Mesenchymal stem cell (in vitro differentiated cells and primary cell): ENCODE measurements at regions not wholly inside any gene's neighbourhood (a gene's known extent, or its start where the extent isn't known, plus 50 kb on each side); places are given as distances from the start of the nearest gene placed in this dataset.

Experiments
- DNase-seq: peaks from one replicate; pipeline ENCODE4 v3.0.0-alpha.2; 2013
- H2AFZ ChIP-seq: one replicate; pipeline ENCODE4 v1.6.1; 2013; ENCODE audit warnings: low read depth, mild to moderate bottlenecking, control low read depth, inconsistent platforms, low read length, moderate library complexity
- H2AK5ac ChIP-seq: 2 replicates; pipeline ENCODE4 v1.6.1; 2013; ENCODE audit warnings: low read length, moderate library complexity, mild to moderate bottlenecking, inconsistent platforms; ENCODE audit not compliant: severe bottlenecking
- H2BK120ac ChIP-seq: one replicate; pipeline ENCODE4 v1.6.1; 2013; ENCODE audit warnings: low read depth, mild to moderate bottlenecking, inconsistent platforms, low read length, moderate library complexity
- H2BK12ac ChIP-seq, 2 experiments: one replicate each; pipeline ENCODE4 v1.6.1; 2013; ENCODE audit warnings: inconsistent platforms in 2 of 2, low read length in 2 of 2, mild to moderate bottlenecking in 2 of 2, moderate library complexity in 2 of 2, control low read depth in 1 of 2
- H2BK15ac ChIP-seq: one replicate; pipeline ENCODE4 v1.6.1; 2013; ENCODE audit warnings: mild to moderate bottlenecking, low read depth, inconsistent platforms; ENCODE audit not compliant: poor library complexity, severe bottlenecking
- H2BK5ac ChIP-seq: 2 replicates; pipeline ENCODE4 v1.6.1; 2013; ENCODE audit warnings: low read depth, mild to moderate bottlenecking, low read length, control low read depth, inconsistent platforms; ENCODE audit not compliant: poor library complexity, severe bottlenecking
- H3K14ac ChIP-seq, 2 experiments: one replicate each; pipeline ENCODE4 v1.6.1; 2013; ENCODE audit warnings: inconsistent platforms in 2 of 2, low read length in 2 of 2, control low read depth in 1 of 2, mild to moderate bottlenecking in 1 of 2, moderate library complexity in 1 of 2
- H3K18ac ChIP-seq, 2 experiments: one replicate each; pipeline ENCODE4 v1.6.1; 2013; ENCODE audit warnings: inconsistent platforms in 2 of 2, low read length in 2 of 2, control low read depth in 1 of 2, low read depth in 1 of 2, mild to moderate bottlenecking in 1 of 2
- H3K23ac ChIP-seq, 2 experiments: one replicate each; pipeline ENCODE4 v1.6.1; 2013; ENCODE audit warnings: inconsistent platforms in 2 of 2, low read length in 2 of 2, mild to moderate bottlenecking in 2 of 2, moderate library complexity in 2 of 2, control low read depth in 1 of 2
- H3K27ac ChIP-seq: 2 replicates; pipeline ENCODE4 v1.5.1; 2013; ENCODE audit warnings: mild to moderate bottlenecking, moderate library complexity, low read length, control low read depth, inconsistent platforms; ENCODE audit not compliant: poor library complexity, severe bottlenecking
- H3K27me3 ChIP-seq, 2 experiments: 2 replicates each; pipeline versions ENCODE4 v1.6.1 to v1.7.0; 2013; ENCODE audit warnings: low read length in 2 of 2, mild to moderate bottlenecking in 2 of 2, moderate library complexity in 2 of 2, control low read depth in 1 of 2, inconsistent platforms in 1 of 2; ENCODE audit not compliant: control insufficient read depth in 1 of 2, insufficient read depth in 1 of 2
- H3K36me3 ChIP-seq, 2 experiments: 2 replicates each; pipeline versions ENCODE4 v1.6.1 to v1.7.0; 2013; ENCODE audit warnings: low read length in 2 of 2, control low read depth in 1 of 2, inconsistent platforms in 1 of 2, low read depth in 1 of 2, mild to moderate bottlenecking in 1 of 2; ENCODE audit not compliant: insufficient read depth in 2 of 2, control insufficient read depth in 1 of 2
- H3K4ac ChIP-seq, 2 experiments: one replicate each; pipeline ENCODE4 v1.6.1; 2013; ENCODE audit warnings: inconsistent platforms in 2 of 2, low read length in 2 of 2, mild to moderate bottlenecking in 2 of 2, moderate library complexity in 2 of 2, control low read depth in 1 of 2, low read depth in 1 of 2
- H3K4me1 ChIP-seq: 2 replicates; pipeline ENCODE4 v1.6.1; 2013; ENCODE audit warnings: low read depth, low read length, control low read depth; ENCODE audit not compliant: control insufficient read depth, insufficient read depth
- H3K4me2 ChIP-seq: 2 replicates; pipeline ENCODE4 v1.6.1; 2013; ENCODE audit warnings: low read length, mild to moderate bottlenecking, inconsistent platforms; ENCODE audit not compliant: poor library complexity, severe bottlenecking
- H3K4me3 ChIP-seq, 2 experiments: 2 replicates each; pipeline versions ENCODE4 v1.5.1 to v1.7.0; 2013; ENCODE audit warnings: low read length in 2 of 2, mild to moderate bottlenecking in 2 of 2, control low read depth in 1 of 2, low read depth in 1 of 2; ENCODE audit not compliant: insufficient read depth in 1 of 2
- H3K79me1 ChIP-seq: replicated peaks from 2 replicates; pipeline ENCODE4 v1.6.1; 2013; ENCODE audit warnings: mild to moderate bottlenecking, control low read depth, low read length, inconsistent platforms; ENCODE audit not compliant: poor library complexity, severe bottlenecking
- H3K9ac ChIP-seq: 2 replicates; pipeline ENCODE4 v1.7.0; 2013; ENCODE audit warnings: mild to moderate bottlenecking, low read length, moderate library complexity
- H3K9me3 ChIP-seq: 2 replicates; pipeline ENCODE4 v1.7.0; 2013; ENCODE audit warnings: mild to moderate bottlenecking, low read length; ENCODE audit not compliant: control insufficient read depth
- H4K8ac ChIP-seq: one replicate; pipeline ENCODE4 v1.6.1; 2013; ENCODE audit warnings: inconsistent platforms, mild to moderate bottlenecking, low read length, moderate library complexity
- H4K91ac ChIP-seq: one replicate; pipeline ENCODE4 v1.6.1; 2013; ENCODE audit warnings: mild to moderate bottlenecking, low read length, inconsistent platforms
- WGBS: methylation state at CpG from one replicate; pipeline ENCODE4 v1.1.7; 2013; ENCODE audit warnings: mixed read lengths; 5-methylcytosine and 5-hydroxymethylcytosine counted together

DNA sequence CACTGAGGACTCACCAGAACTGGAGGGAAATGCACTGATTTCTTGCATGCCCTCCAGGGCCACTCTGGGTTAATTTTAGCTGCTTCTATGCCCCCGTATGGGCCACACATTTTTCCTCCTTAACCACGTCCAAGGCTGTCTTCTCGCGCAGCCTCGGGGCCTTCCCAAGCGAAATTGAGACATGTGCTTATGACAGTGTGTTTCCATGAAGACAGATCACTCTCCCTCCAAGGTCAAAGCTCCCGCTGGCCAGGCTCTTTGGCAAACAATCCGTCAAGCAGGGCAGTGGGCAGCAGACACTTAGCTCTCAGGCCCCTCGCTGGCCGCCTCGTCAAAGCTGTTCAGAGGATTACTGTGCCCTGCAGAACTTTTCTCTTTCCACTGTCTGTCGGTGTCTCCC lies 243.0 kb upstream of the N4BP1 start:
- DNase-seq: no peak
- Histone ChIP-seq H4K91ac (no peak overlapping the region), H4K8ac (no peak overlapping the region), H3K27me3 (peaks cover 0 to 3% of the 10 kb centered on the region in 2 experiments), H3K36me3 (no peaks in the 10 kb centered on the region), H2BK12ac (no peak overlapping the region), H2BK15ac (no peak overlapping the region), H2BK5ac (no peak overlapping the region), H3K4ac (no peak overlapping the region), H3K9me3 (no peaks in the 10 kb centered on the region), H3K4me3 (no peak overlapping the region), H2AK5ac (no peak overlapping the region), H3K23ac (no peak overlapping the region), H3K4me2 (no peak overlapping the region), H3K79me1 (no peaks in the 10 kb centered on the region), H3K18ac (no peak overlapping the region), H2BK120ac (no peak overlapping the region), H3K9ac (no peak overlapping the region), H3K14ac (no peak overlapping the region), H3K4me1 (no peaks in the 10 kb centered on the region), H2AFZ (no peak overlapping the region), H3K27ac (no peak overlapping the region)
- 65% methylated on average over 12 of the region's 12 CpGs for WGBS

DNA sequence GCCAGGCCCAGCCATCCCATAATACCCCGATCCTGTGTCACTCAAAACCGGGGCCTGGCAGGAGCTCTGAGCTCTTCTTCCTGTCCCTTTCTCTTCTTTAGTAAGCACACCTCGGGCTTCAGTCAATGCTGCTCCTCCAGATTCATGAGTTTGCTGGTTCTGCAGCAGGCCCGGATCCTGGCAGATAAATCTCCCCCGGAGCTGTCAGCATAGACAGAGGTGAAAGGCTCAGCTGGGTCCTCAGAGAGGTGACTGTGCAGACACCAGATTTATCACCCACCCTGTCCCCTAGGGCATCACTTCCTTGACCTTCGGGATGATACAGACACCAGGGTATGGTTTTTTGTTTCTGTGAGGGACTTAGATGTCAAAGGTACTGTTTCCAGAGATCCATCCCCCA lies 242.5 kb upstream of the N4BP1 start:
- no peak overlapping the region for H3K18ac ChIP-seq
- H2AK5ac ChIP-seq: no peak overlapping the region
- no peak overlapping the region for H2BK120ac ChIP-seq
- no peak overlapping the region for H3K4me2 ChIP-seq
- H3K14ac ChIP-seq: no peak overlapping the region
- H2BK15ac ChIP-seq: no peak overlapping the region
- H3K23ac ChIP-seq: no peak overlapping the region
- H3K79me1 ChIP-seq: no peaks in the 10 kb centered on the region
- no peak overlapping the region for H4K8ac ChIP-seq
- no peak overlapping the region for H2AFZ ChIP-seq
- WGBS: 33% methylated on average over 5 of the region's 6 CpGs
- H2BK5ac ChIP-seq: no peak overlapping the region
- H3K4me1 ChIP-seq: no peaks in the 10 kb centered on the region
- no peak for DNase-seq
- H3K27me3 ChIP-seq: peaks cover 0 to 3% of the 10 kb centered on the region in 2 experiments
- no peak overlapping the region for H3K4ac ChIP-seq
- H3K4me3 ChIP-seq: no peak overlapping the region
- H3K9me3 ChIP-seq: no peaks in the 10 kb centered on the region
- no peaks in the 10 kb centered on the region for H3K36me3 ChIP-seq
- no peak overlapping the region for H4K91ac ChIP-seq
- H3K9ac ChIP-seq: no peak overlapping the region
- no peak overlapping the region for H3K27ac ChIP-seq
- H2BK12ac ChIP-seq: no peak overlapping the region

DNA sequence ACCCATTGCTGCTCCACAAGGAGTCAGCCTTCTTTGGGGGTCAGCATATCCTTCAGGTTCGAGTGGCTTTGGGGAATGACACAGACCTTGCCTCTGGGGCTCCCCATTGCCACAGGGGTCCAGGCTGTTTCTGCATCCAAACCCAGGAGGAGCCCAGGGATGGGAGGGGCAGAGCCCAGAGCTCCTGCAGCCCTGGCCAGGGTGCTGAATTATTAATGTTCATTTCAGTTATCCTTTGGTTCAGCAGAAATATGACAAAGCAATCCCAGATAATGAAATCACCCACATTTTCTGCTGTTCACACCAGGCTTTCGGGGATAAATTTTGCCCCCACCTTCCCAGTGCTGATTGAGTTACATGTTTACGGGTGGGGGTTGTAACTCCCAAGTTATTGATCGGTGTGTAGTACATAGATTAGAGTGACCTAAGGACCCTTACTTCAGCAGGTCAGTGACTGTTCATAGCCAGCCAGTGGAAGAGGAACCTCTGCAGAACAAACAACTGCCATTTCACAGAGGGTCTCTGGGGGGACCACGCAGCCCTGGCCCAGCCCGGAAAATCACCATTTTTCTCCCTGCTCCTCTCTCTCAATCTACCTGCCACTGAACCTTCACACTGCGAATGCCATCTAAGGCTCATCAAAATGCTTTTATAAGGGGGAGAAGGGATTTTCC lies 240.3 kb upstream of the N4BP1 start:
- no peak overlapping the region for H2AK5ac ChIP-seq
- no peak overlapping the region for H2BK15ac ChIP-seq
- H3K79me1 ChIP-seq: no peaks in the 10 kb centered on the region
- no peak overlapping the region for H3K14ac ChIP-seq
- no peak overlapping the region for H4K91ac ChIP-seq
- WGBS: 76% methylated on average over 6 of the region's 7 CpGs
- DNase-seq: no peak
- no peak overlapping the region for H2BK12ac ChIP-seq
- no peaks in the 10 kb centered on the region for H3K4me1 ChIP-seq
- no peaks in the 10 kb centered on the region for H3K36me3 ChIP-seq
- peaks cover 0 to 3% of the 10 kb centered on the region in 2 experiments for H3K27me3 ChIP-seq
- no peak overlapping the region for H3K4me3 ChIP-seq
- H4K8ac ChIP-seq: no peak overlapping the region
- H3K9me3 ChIP-seq: no peaks in the 10 kb centered on the region
- no peak overlapping the region for H3K27ac ChIP-seq
- H3K18ac ChIP-seq: no peak overlapping the region
- H2BK120ac ChIP-seq: no peak overlapping the region
- H3K9ac ChIP-seq: no peak overlapping the region
- H2BK5ac ChIP-seq: no peak overlapping the region
- no peak overlapping the region for H3K4ac ChIP-seq
- H2AFZ ChIP-seq: no peak overlapping the region
- H3K4me2 ChIP-seq: no peak overlapping the region
- H3K23ac ChIP-seq: no peak overlapping the region

DNA sequence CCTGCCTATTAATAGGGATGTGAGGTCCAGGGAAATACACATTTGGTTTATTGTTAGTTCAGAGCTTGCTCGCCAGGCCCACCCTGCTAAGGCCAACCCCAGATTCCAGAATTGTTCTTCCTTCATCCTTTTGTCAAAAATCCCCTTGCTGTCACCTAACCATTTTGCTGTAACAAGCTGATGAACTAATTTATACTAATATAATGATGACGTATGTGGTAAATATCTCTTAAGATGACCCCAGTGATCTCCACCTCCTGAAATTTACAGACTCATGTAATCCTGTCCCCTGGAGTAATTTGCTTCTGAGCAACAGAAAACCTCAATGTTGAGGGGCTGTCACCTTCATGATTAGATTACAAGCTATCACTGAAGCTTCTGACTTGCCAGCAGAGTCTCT lies 236.3 kb upstream of the N4BP1 start:
- H3K14ac ChIP-seq: no peak overlapping the region
- no peak overlapping the region for H2BK12ac ChIP-seq
- H2BK15ac ChIP-seq: no peak overlapping the region
- no peak overlapping the region for H3K18ac ChIP-seq
- 59% methylated on average over 2 of the region's 2 CpGs for WGBS
- H2AFZ ChIP-seq: no peak overlapping the region
- H3K27ac ChIP-seq: no peak overlapping the region
- no peak for DNase-seq
- H4K91ac ChIP-seq: no peak overlapping the region
- no peaks in the 10 kb centered on the region for H3K27me3 ChIP-seq
- no peak overlapping the region for H3K23ac ChIP-seq
- no peak overlapping the region for H2BK5ac ChIP-seq
- no peak overlapping the region for H3K4me2 ChIP-seq
- no peak overlapping the region for H4K8ac ChIP-seq
- H3K4ac ChIP-seq: no peak overlapping the region
- no peaks in the 10 kb centered on the region for H3K4me1 ChIP-seq
- H3K4me3 ChIP-seq: no peak overlapping the region
- H2AK5ac ChIP-seq: no peak overlapping the region
- H3K79me1 ChIP-seq: no peaks in the 10 kb centered on the region
- no peaks in the 10 kb centered on the region for H3K9me3 ChIP-seq
- no peaks in the 10 kb centered on the region for H3K36me3 ChIP-seq
- no peak overlapping the region for H3K9ac ChIP-seq
- H2BK120ac ChIP-seq: no peak overlapping the region
